Ishikawa (cell line): ENCODE measurements at regions not wholly inside any gene's neighbourhood (a gene's known extent, or its start where the extent isn't known, plus 50 kb on each side); places are given as distances from the start of the nearest gene placed in this dataset.

ENCODE experiments used
- CEBPB ChIP-seq: IDR thresholded peaks from 2 replicates; pipeline ENCODE4 v1.6.1; 2012
- CREB1 ChIP-seq: IDR thresholded peaks from 2 replicates; pipeline ENCODE4 v1.6.1; 2012; ENCODE audit warnings: low read depth
- EGR1 ChIP-seq: IDR thresholded peaks from 2 replicates; pipeline ENCODE4 v1.6.1; 2012
- EP300 ChIP-seq: IDR thresholded peaks from 2 replicates; pipeline ENCODE4 v1.6.1; 2012; ENCODE audit warnings: borderline replicate concordance
- FOXM1 ChIP-seq: IDR thresholded peaks from 2 replicates; pipeline ENCODE4 v1.6.1; 2012; ENCODE audit warnings: low read depth, borderline replicate concordance
- RAD21 ChIP-seq: IDR thresholded peaks from 2 replicates; pipeline ENCODE4 v1.6.1; 2012; ENCODE audit warnings: low read depth
- TAF1 ChIP-seq: IDR thresholded peaks from 2 replicates; pipeline ENCODE4 v1.6.1; 2012; ENCODE audit warnings: low read depth, mild to moderate bottlenecking
- TEAD4 ChIP-seq: IDR thresholded peaks from 2 replicates; pipeline ENCODE4 v1.6.1; 2012
- YY1 ChIP-seq: IDR thresholded peaks from 2 replicates; pipeline ENCODE4 v1.6.1; 2012; ENCODE audit warnings: low read depth
- TF ChIP-seq, protein P1 (sequence below): IDR thresholded peaks from 2 replicates; pipeline ENCODE4 v1.6.1; 2012
- TF ChIP-seq, protein P2 (sequence below): IDR thresholded peaks from 2 replicates; pipeline ENCODE4 v1.6.1; 2012; ENCODE audit warnings: low read depth, mild to moderate bottlenecking

DNA sequence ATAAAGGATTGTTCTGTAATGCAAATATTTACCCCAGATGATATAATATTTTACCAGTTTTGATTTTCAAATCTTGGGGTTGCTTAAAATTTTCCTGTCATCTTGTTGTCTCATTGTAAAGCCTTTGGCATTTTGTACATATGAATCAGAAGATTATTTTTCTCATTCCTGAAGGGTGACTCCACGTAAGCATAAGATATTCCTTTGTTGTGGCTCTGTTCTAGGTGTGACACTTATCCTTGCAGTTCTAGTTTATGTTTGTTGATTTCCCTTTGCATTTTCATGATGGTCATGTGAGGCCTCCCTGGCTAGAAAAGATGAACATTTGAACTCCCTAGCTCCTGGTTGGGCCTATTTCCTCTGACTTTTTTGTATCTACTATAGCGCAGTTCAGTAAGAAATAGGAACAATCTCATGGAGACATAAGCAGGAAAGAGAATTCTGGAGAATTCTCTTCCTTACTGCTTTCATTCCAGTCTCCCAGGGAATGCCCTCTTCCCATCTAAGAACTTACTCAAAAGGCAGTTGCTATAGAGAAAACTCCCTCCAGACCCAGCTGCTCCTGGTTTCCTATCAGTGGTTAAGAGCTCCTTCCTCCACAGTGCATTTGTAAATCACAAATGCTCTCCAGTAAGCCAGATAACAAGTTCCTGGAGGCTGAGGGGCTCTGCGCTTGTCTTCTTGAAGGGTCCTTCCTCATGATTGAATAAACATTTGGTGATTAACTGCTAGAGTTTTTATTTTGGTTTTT, 124.7 kb downstream of the WNT5A start:
- TF ChIP-seq EP300 (no peak), YY1 (no peak), RAD21 (no peak), TAF1 (no peak), CEBPB (no peak), CREB1 (no peak), EGR1 (no peak), FOXM1 (no peak), TEAD4 (no peak)
- TF ChIP-seq, protein P1, sequence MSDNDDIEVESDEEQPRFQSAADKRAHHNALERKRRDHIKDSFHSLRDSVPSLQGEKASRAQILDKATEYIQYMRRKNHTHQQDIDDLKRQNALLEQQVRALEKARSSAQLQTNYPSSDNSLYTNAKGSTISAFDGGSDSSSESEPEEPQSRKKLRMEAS: no peak
- TF ChIP-seq, protein P2, sequence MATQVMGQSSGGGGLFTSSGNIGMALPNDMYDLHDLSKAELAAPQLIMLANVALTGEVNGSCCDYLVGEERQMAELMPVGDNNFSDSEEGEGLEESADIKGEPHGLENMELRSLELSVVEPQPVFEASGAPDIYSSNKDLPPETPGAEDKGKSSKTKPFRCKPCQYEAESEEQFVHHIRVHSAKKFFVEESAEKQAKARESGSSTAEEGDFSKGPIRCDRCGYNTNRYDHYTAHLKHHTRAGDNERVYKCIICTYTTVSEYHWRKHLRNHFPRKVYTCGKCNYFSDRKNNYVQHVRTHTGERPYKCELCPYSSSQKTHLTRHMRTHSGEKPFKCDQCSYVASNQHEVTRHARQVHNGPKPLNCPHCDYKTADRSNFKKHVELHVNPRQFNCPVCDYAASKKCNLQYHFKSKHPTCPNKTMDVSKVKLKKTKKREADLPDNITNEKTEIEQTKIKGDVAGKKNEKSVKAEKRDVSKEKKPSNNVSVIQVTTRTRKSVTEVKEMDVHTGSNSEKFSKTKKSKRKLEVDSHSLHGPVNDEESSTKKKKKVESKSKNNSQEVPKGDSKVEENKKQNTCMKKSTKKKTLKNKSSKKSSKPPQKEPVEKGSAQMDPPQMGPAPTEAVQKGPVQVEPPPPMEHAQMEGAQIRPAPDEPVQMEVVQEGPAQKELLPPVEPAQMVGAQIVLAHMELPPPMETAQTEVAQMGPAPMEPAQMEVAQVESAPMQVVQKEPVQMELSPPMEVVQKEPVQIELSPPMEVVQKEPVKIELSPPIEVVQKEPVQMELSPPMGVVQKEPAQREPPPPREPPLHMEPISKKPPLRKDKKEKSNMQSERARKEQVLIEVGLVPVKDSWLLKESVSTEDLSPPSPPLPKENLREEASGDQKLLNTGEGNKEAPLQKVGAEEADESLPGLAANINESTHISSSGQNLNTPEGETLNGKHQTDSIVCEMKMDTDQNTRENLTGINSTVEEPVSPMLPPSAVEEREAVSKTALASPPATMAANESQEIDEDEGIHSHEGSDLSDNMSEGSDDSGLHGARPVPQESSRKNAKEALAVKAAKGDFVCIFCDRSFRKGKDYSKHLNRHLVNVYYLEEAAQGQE: no peak
